Left lung (tissue), 4 donors: ENCODE measurements at regions not wholly inside any gene's neighbourhood (a gene's known extent, or its start where the extent isn't known, plus 50 kb on each side); places are given as distances from the start of the nearest gene placed in this dataset.

ENCODE experiments used
- ATAC-seq: fragments of 200-7000 bp; cut with Tn5 transposase; one replicate; pipeline ENCODE4 v1.9.1; 2020; ENCODE audit warnings: moderate library complexity
- DNase-seq, 4 donors: peaks; one replicate each; pipeline ENCODE4 v3.0.0-alpha.2; 2013 to 2020
- H3K27ac ChIP-seq, 2 donors: fragments of 200-600 bp; sonication (generic) in 1 of 2; one replicate each; pipeline versions ENCODE4 v1.5.0 to v1.8.0; 2020 to 2021
- H3K27me3 ChIP-seq, 2 donors: fragments of 200-600 bp; sonication (generic) in 1 of 2; one replicate each; pipeline versions ENCODE4 v1.5.0 to v1.8.0; 2020 to 2021
- H3K36me3 ChIP-seq, 2 donors: fragments of 200-600 bp; sonication (generic) in 1 of 2; one replicate each; pipeline versions ENCODE4 v1.5.0 to v1.8.0; 2020 to 2021
- H3K4me1 ChIP-seq, 2 donors: fragments of 200-600 bp; one replicate each; pipeline ENCODE4 v1.8.0; 2021
- H3K4me3 ChIP-seq, 2 donors: fragments of 200-600 bp; sonication (generic) in 1 of 2; one replicate each; pipeline versions ENCODE4 v1.5.0 to v1.8.0; 2020 to 2021; ENCODE audit warnings: mild to moderate bottlenecking in 1 of 2
- H3K9me3 ChIP-seq, 2 donors: fragments of 200-600 bp; sonication (generic) in 1 of 2; one replicate each; pipeline versions ENCODE4 v1.5.0 to v1.8.0; 2020 to 2021
- CTCF ChIP-seq, 2 donors: fragments of 200-600 bp; sonication (generic) in 1 of 2; IDR thresholded peaks; one replicate each; pipeline versions ENCODE4 v1.5.0 to v1.8.0; 2021; ENCODE audit warnings: antibody characterized with exemption in 2 of 2
- intact Hi-C, 2 donors: fragments of 100-400 bp; cut with DNase I; formaldehyde crosslinking; loops; one replicate each; pipeline versions ENCODE4 v1.11.2 to v1.14.2; 2022
- donor health status: DM: no; HTN: yes; CAD: no.
- donor health status: DM: no; HTN: no; CAD: no.

- no peaks in the 10 kb centered on the region for H3K9me3 ChIP-seq
- no peaks in the 10 kb centered on the region for H3K4me1 ChIP-seq
- TF ChIP-seq CTCF (IDR thresholded peaks at IDR 0.05): no peak
- H3K36me3 ChIP-seq: no peaks in the 10 kb centered on the region
- intact Hi-C loops: no loop called here
- ATAC-seq: no peak
- DNase-seq: no peak
- no peaks in the 10 kb centered on the region for H3K27me3 ChIP-seq
- no peak overlapping the region for H3K4me3 ChIP-seq
- H3K27ac ChIP-seq: no peak overlapping the region
Measured at GRCh38 chr5:93247105-93247504, 333.9 kb downstream of the NR2F1-AS1 start.

- H3K4me1 ChIP-seq: no peaks in the 10 kb centered on the region
- no peak overlapping the region for H3K4me3 ChIP-seq
- DNase-seq (peak in 2 of 4 donors; percentile 92 to 94), ATAC-seq (peak; percentile 69)
- H3K36me3 ChIP-seq: no peaks in the 10 kb centered on the region
- H3K27ac ChIP-seq: peak overlapping the region in 1 of 2 donors; percentile 46
- no peaks in the 10 kb centered on the region for H3K9me3 ChIP-seq
- TF ChIP-seq CTCF (IDR thresholded peaks at IDR 0.05): no peak
- intact Hi-C loops: no loop called here
- H3K27me3 ChIP-seq: no peaks in the 10 kb centered on the region
Measured at GRCh38 chr5:93246090-93246855, 334.7 kb downstream of the NR2F1-AS1 start.

DNA sequence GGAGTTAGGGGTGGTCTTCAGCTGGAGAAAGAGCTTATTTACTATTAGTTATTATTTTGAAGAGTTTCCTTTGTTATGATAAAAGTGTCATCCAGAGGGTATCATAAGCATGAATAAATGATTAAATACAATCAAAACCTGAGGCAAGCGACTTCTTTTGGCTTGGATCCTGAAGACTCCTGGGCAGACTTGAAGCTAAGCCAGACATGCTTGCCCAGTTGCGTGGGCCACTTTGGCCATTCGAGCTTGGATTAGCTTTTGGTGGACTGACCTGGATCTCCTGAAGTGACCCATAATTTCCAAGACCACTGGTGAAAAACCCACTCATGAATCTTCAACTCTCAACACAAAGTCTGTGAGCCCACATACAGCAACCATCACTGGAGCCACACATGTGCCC, 335.8 kb downstream of the NR2F1-AS1 start:
- TF ChIP-seq CTCF (IDR thresholded peaks at IDR 0.05): no peak
- DNase-seq (no peak), ATAC-seq (no peak)
- intact Hi-C loops: no loop called here
- Histone ChIP-seq H3K27ac (peak overlapping the region in 1 of 2 donors; percentile 46), H3K36me3 (no peaks in the 10 kb centered on the region), H3K27me3 (no peaks in the 10 kb centered on the region), H3K9me3 (no peaks in the 10 kb centered on the region), H3K4me3 (no peak overlapping the region), H3K4me1 (no peaks in the 10 kb centered on the region)

GRCh38 chr5:93243481-93243880, 337.5 kb downstream of the NR2F1-AS1 start:
- H3K4me3 ChIP-seq: no peak overlapping the region
- ATAC-seq: no peak
- no peaks in the 10 kb centered on the region for H3K9me3 ChIP-seq
- H3K27me3 ChIP-seq: no peaks in the 10 kb centered on the region
- no peak for TF ChIP-seq CTCF (IDR thresholded peaks at IDR 0.05)
- H3K27ac ChIP-seq: no peak overlapping the region
- DNase-seq: no peak
- no peaks in the 10 kb centered on the region for H3K36me3 ChIP-seq
- no peaks in the 10 kb centered on the region for H3K4me1 ChIP-seq
- intact Hi-C loops: no loop called here

DNA sequence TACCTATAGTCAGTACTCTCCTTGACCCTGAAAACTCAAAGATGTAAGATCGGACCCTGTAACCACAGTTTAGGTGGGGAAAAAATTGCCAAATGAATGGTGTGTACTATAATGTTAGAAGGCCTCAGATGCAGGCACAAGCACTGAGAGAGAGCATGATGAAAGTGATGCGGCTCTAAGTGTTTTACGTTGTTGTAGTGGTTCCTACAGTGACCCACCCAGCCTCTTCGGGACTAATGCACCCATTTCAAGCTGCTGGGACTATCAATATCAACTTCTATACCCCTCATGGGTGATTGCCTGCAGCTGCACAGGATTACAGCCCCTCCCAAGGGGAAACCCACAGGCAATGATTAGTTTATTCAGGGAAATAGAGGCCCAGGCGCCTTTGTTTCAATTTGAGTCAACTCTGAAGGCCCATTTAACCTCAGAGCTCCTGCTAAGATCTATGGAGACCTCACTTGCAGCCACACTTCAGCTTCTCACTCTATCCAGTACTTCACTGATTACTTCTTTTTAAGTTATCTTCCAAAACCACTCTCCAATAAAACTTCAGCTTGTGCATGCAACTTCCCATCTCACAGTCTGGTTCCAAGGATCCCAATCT, 340.7 kb downstream of the NR2F1-AS1 start:
- Histone ChIP-seq H3K27me3 (no peaks in the 10 kb centered on the region), H3K4me3 (no peak overlapping the region), H3K27ac (no peak overlapping the region), H3K4me1 (no peaks in the 10 kb centered on the region), H3K9me3 (no peaks in the 10 kb centered on the region), H3K36me3 (no peaks in the 10 kb centered on the region)
- ATAC-seq: no peak
- no peak for DNase-seq
- intact Hi-C loops: no loop called here
- no peak for TF ChIP-seq CTCF (IDR thresholded peaks at IDR 0.05)
